Neural cell (in vitro differentiated cells): ENCODE measurements at regions not wholly inside any gene's neighbourhood (a gene's known extent, or its start where the extent isn't known, plus 50 kb on each side); places are given as distances from the start of the nearest gene placed in this dataset.

Experiments used
- H2AFZ ChIP-seq: fragments of 200-600, 300-800 bp; sonication (generic), shearing (Covaris generic); 2 replicates; pipeline ENCODE4 v1.6.0; 2014; ENCODE audit warnings: low read depth, mild to moderate bottlenecking, antibody characterized with exemption, low read length, moderate library complexity
- H3F3A ChIP-seq: fragments of 200-600 bp; shearing (Covaris generic); 2 replicates; pipeline ENCODE4 v1.6.1; 2016; ENCODE audit warnings: mild to moderate bottlenecking, moderate library complexity, mixed read lengths, antibody characterized with exemption, low read length; ENCODE audit not compliant: insufficient read depth, poor library complexity, severe bottlenecking
- H3K27ac ChIP-seq: fragments of 200-600, 300-800 bp; sonication (generic), shearing (Covaris generic); 2 replicates; pipeline ENCODE4 v1.5.1; 2014; ENCODE audit warnings: mild to moderate bottlenecking, low read length, moderate library complexity
- H3K27me3 ChIP-seq: fragments of 300-800, 200-600 bp; sonication (generic), shearing (Covaris generic); 2 replicates; pipeline ENCODE4 v1.6.0; 2014; ENCODE audit warnings: mild to moderate bottlenecking, low read depth, low read length, moderate library complexity; ENCODE audit not compliant: insufficient read depth
- H3K36me3 ChIP-seq: fragments of 300-800, 200-600 bp; sonication (generic), shearing (Covaris generic); 2 replicates; pipeline ENCODE4 v1.5.1; 2014; ENCODE audit warnings: mild to moderate bottlenecking, antibody characterized with exemption, low read length, moderate library complexity; ENCODE audit not compliant: insufficient read depth
- H3K4me2 ChIP-seq: fragments of 300-800, 200-600 bp; sonication (generic), shearing (Covaris generic); 2 replicates; pipeline ENCODE4 v1.6.0; 2014; ENCODE audit warnings: mild to moderate bottlenecking, low read length
- H3K4me3 ChIP-seq: fragments of 300-800, 200-600 bp; sonication (generic), shearing (Covaris generic); 2 replicates; pipeline ENCODE4 v1.5.1; 2014; ENCODE audit warnings: mild to moderate bottlenecking, low read length, moderate library complexity
- H3K79me2 ChIP-seq: fragments of 200-600 bp; shearing (Covaris generic); replicated peaks from 2 replicates; pipeline ENCODE4 v1.6.0; 2014; ENCODE audit warnings: mild to moderate bottlenecking, low read length, moderate library complexity; ENCODE audit not compliant: insufficient read depth
- H3K9ac ChIP-seq: fragments of 300-800, 200-600 bp; sonication (generic), shearing (Covaris generic); 2 replicates; pipeline ENCODE4 v1.6.1; 2016; ENCODE audit warnings: mild to moderate bottlenecking, low read length, mixed read lengths
- H3K9me2 ChIP-seq: fragments of 200-600 bp; shearing (Covaris generic); 2 replicates; pipeline ENCODE4 v1.6.1; 2016; ENCODE audit warnings: mild to moderate bottlenecking, low read length, mixed read lengths; ENCODE audit not compliant: insufficient read depth
- H3K9me3 ChIP-seq: fragments of 200-600, 300-800 bp; sonication (generic), shearing (Covaris generic); 2 replicates; pipeline ENCODE4 v1.6.1; 2016; ENCODE audit warnings: mild to moderate bottlenecking, mixed run types, low read length, moderate library complexity, mixed read lengths
- H4K20me1 ChIP-seq: fragments of 200-600 bp; shearing (Covaris generic); 2 replicates; pipeline ENCODE4 v1.6.1; 2016; ENCODE audit warnings: mild to moderate bottlenecking, mixed run types; ENCODE audit not compliant: insufficient read depth
- CTCF ChIP-seq: fragments of 450-650 bp; IDR thresholded peaks from 2 replicates; pipeline ENCODE4 v1.5.1; 2014; ENCODE audit warnings: antibody characterized with exemption, mild to moderate bottlenecking, moderate library complexity; ENCODE audit not compliant: poor library complexity, severe bottlenecking
- EP300 ChIP-seq: fragments of 450-650 bp; conservative IDR thresholded peaks from 2 replicates; pipeline ENCODE4 v1.6.1; 2014; ENCODE audit warnings: antibody characterized with exemption, mild to moderate bottlenecking, moderate library complexity; ENCODE audit not compliant: poor library complexity, severe bottlenecking
- EZH2 ChIP-seq: fragments of 200-600, 300-800 bp; shearing (Covaris generic), sonication (generic); IDR thresholded peaks from 2 replicates; pipeline ENCODE4 v1.6.1; 2014; ENCODE audit warnings: antibody characterized with exemption, low read length, borderline replicate concordance, mild to moderate bottlenecking; ENCODE audit not compliant: insufficient read depth, poor library complexity, severe bottlenecking
- MXI1 ChIP-seq: fragments of 450-650 bp; conservative IDR thresholded peaks from 2 replicates; pipeline ENCODE4 v1.6.1; 2014; ENCODE audit warnings: antibody characterized with exemption, mild to moderate bottlenecking; ENCODE audit not compliant: poor library complexity, severe bottlenecking
- POLR2AphosphoS5 ChIP-seq: IDR thresholded peaks from 2 replicates; pipeline ENCODE4 v1.6.1; 2012
- RAD21 ChIP-seq: fragments of 450-650 bp; conservative IDR thresholded peaks from 2 replicates; pipeline ENCODE4 v1.6.1; 2014; ENCODE audit warnings: antibody characterized with exemption, mild to moderate bottlenecking, moderate library complexity
- SMC3 ChIP-seq: fragments of 450-650 bp; conservative IDR thresholded peaks from 2 replicates; pipeline ENCODE4 v1.6.1; 2014; ENCODE audit warnings: antibody characterized with exemption, mild to moderate bottlenecking, moderate library complexity; ENCODE audit not compliant: poor library complexity
- TAF1 ChIP-seq: IDR thresholded peaks from 2 replicates; pipeline ENCODE4 v1.6.1; 2012; ENCODE audit warnings: low read depth

DNA sequence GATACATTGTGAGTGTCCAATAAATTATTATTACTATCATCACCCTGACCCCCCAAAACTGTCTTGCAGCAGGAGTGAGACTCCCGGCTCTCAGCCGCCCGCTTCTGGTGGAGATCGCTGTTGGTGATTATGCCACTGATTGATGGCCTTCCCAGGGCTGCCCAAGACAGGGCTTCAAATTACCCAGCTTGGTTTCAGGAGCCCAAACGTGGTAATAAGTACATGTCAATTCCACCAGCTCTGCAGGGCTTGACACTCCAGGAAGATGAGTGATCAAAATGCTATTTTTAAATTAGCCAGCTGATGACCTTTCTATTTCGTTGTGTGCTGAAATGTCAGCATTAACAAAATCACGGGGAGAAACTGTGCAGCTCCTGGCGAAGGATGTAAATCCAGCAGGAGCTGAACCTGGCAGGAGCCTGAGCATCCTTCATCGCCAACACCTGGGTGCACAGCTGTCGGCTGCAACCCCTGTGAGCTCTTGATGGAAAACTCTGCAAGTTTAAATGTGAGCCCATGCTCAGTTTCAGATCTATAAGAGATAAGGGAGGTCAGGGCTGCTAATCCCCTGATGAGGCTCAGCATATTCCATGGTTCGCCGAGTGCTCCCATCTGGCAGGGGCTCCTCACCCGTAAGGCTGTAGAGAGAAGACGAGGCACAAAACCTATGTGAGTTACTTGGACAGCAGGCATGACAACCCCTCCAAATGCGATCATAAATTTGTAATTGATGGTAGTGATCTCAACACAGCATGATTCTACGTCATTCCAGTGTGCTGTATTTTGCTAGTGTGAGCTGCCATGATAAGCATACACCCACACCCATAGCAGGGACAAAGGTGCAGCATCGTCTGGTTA is 446.3 kb downstream of the TCERG1L start:
- Histone ChIP-seq H3K9me2 (no peaks in the 10 kb centered on the region), H4K20me1 (no peaks in the 10 kb centered on the region), H3K4me2 (no peak overlapping the region), H3F3A (no peaks in the 10 kb centered on the region), H3K4me3 (peak overlapping the region; percentile 10), H3K36me3 (no peaks in the 10 kb centered on the region), H3K9ac (no peak overlapping the region), H2AFZ (no peak overlapping the region), H3K79me2 (no peaks in the 10 kb centered on the region), H3K27me3 (no peaks in the 10 kb centered on the region), H3K27ac (no peak overlapping the region), H3K9me3 (no peaks in the 10 kb centered on the region)
- TF ChIP-seq RAD21 = no peak
- TF ChIP-seq EP300 = peak; percentile 55
- TF ChIP-seq POLR2AphosphoS5 = peak; percentile 41

DNA sequence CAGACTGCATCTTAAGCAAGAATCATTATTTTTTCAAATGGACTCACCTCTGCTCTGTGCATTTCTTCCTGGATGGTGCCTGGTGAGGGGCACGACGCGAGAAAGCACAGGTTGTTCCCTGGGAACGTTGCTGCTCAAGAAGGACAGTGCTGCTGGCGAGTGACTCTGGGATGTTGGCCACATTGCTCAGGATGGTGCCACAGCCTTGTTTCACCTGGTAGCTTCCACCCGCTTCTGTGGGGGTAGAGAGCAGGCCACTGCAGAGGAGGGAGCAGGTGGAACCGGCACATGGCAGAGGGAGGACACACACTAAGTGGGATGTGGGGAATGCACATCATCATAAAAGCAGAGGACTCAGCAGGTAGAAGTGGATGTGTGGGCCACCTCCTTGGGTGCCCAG is 444.7 kb downstream of the TCERG1L start:
- Histone ChIP-seq H3K36me3 (no peaks in the 10 kb centered on the region), H3F3A (no peaks in the 10 kb centered on the region), H3K9ac (no peak overlapping the region), H3K79me2 (no peaks in the 10 kb centered on the region), H3K9me2 (no peaks in the 10 kb centered on the region), H4K20me1 (no peaks in the 10 kb centered on the region), H3K9me3 (no peaks in the 10 kb centered on the region), H3K27me3 (no peaks in the 10 kb centered on the region), H2AFZ (no peak overlapping the region), H3K4me3 (no peak overlapping the region), H3K4me2 (no peak overlapping the region), H3K27ac (no peak overlapping the region)
- TF ChIP-seq EP300 (no peak), RAD21 (no peak)

DNA sequence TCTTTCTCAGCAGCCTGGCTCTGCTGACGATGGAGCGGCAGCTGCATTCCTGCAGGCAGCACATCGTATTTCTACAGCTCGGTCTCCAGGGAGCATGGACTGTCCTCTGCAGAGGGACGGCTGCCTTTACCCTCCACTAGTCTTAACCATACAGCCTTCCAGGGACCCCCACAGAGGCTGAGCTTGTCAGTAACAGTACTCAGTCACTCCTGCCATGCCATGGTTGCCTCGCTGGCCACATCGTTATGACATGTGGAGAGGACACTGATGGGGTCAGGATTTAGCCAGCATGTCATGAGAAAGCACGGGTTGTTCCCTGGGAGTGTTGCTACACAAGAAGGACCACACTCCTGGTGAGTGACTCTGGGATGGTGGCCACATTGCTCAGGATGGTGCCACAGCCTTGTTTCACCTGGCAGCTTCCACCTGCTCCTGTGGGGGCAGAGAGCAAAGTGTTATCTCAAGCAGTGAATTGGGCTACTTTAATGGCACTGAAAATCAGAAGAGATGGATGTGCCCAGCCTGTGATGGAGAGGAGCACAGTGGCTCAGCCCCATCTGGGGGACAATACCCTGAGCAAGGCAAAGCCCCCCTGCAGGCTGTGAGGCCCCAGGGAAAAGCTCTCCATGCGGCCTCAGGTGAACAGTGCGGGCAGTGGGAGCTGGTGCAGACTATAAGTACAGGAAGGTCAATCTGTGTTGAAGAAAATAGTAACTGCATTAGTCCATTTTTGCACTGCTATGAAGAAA is 443.9 kb downstream of the TCERG1L start:
- Histone ChIP-seq H4K20me1 (no peaks in the 10 kb centered on the region), H3K36me3 (no peaks in the 10 kb centered on the region), H3F3A (no peaks in the 10 kb centered on the region), H3K27ac (no peak overlapping the region), H3K9me2 (no peaks in the 10 kb centered on the region), H3K27me3 (no peaks in the 10 kb centered on the region), H3K79me2 (no peaks in the 10 kb centered on the region), H3K4me2 (no peak overlapping the region), H2AFZ (no peak overlapping the region), H3K4me3 (no peak overlapping the region), H3K9me3 (no peaks in the 10 kb centered on the region), H3K9ac (no peak overlapping the region)
- TF ChIP-seq CTCF (no peak), EZH2 (no peak), EP300 (no peak), POLR2AphosphoS5 (no peak), MXI1 (no peak), TAF1 (no peak), SMC3 (no peak)
